AG04450 (cell line): ENCODE measurements at regions not wholly inside any gene's neighbourhood (a gene's known extent, or its start where the extent isn't known, plus 50 kb on each side); places are given as distances from the start of the nearest gene placed in this dataset.

ENCODE experiments used
- CTCF ChIA-PET: fragments of 300-600, 350-600 bp; formaldehyde crosslinking; extraction: SDS; loops from one replicate; lab custom pipeline; 2022; ENCODE audit warnings: antibody characterized with exemption, inconsistent platforms; lab: Charles Lee
- POLR2A ChIA-PET: fragments of 350-600 bp; formaldehyde crosslinking; extraction: SDS; loops from one replicate; lab custom pipeline; 2021; ENCODE audit warnings: antibody characterized with exemption, inconsistent platforms; lab: Yijun Ruan, JAX
- DNase-seq: peaks from one replicate; pipeline ENCODE4 v3.0.0-alpha.2; 2011; ENCODE audit warnings: low read depth, low spot score
- H3K27ac ChIP-seq: one replicate; pipeline ENCODE4 v1.5.1; 2012; ENCODE audit warnings: low read depth, low read length, control low read depth
- H3K27me3 ChIP-seq: one replicate; pipeline ENCODE4 v1.6.0; 2012; ENCODE audit warnings: low read length; ENCODE audit not compliant: control insufficient read depth, insufficient read depth
- H3K4me3 ChIP-seq: 2 replicates; pipeline ENCODE4 v1.5.1; 2011; ENCODE audit warnings: mild to moderate bottlenecking, low read depth, low read length, control low read depth
- H3K9me3 ChIP-seq: 2 replicates; pipeline ENCODE4 v1.5.1; 2012; ENCODE audit warnings: low read length; ENCODE audit not compliant: control insufficient read depth, insufficient read depth
- TF ChIP-seq, protein P1 (sequence below): IDR thresholded peaks from 2 replicates; pipeline ENCODE4 v1.5.1; 2011; ENCODE audit warnings: low read depth, low read length, control low read depth, inconsistent platforms

DNA sequence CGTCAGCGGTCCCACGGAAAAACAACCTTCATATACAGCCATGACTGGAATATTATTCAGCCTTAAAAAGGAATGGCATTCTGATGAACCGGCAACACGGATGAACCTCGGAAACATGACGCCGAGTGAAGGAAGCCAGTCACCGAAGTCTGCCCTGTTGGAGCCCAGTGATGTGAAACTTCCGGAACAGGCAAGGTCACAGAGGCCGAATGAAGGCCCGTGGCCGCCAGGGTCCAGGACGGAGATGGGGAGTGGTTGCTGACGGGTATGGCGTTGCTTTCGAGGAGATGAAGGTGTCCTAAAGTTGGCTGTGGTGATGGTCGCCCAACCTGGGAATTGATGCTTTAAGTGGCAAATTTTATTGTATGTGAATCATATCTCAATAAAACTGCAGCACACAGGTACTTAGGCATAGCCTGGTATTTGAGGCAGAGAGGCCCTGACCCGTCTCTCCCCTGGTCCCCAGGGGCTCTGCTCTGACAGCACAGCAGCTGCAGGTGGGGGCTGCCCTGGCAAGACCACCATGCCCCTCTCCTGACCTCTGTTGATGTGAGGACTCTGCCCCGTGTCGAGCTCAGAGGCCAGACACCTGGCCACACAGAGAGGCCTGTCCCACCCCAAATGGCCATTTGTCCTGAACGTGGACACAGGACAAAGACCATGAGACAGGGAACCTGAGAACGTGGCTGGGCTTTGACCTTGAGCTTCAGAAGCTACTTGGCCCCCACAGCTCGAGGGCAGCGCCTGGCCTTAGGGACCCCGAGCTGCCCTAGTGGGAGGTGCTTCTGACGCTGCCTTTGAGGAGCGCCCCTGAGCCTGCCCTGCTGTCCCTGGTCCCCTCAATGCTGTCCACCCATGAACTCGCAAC is 1090.8 kb downstream of the BRD1 start:
- DNase-seq = no peak
- CTCF ChIA-PET = no interaction called here
- Histone ChIP-seq H3K27ac (no peak overlapping the region), H3K4me3 (no peak overlapping the region), H3K9me3 (peaks cover 80% of the 10 kb centered on the region), H3K27me3 (no peaks in the 10 kb centered on the region)
- POLR2A ChIA-PET = no interaction called here
- TF ChIP-seq, protein P1, sequence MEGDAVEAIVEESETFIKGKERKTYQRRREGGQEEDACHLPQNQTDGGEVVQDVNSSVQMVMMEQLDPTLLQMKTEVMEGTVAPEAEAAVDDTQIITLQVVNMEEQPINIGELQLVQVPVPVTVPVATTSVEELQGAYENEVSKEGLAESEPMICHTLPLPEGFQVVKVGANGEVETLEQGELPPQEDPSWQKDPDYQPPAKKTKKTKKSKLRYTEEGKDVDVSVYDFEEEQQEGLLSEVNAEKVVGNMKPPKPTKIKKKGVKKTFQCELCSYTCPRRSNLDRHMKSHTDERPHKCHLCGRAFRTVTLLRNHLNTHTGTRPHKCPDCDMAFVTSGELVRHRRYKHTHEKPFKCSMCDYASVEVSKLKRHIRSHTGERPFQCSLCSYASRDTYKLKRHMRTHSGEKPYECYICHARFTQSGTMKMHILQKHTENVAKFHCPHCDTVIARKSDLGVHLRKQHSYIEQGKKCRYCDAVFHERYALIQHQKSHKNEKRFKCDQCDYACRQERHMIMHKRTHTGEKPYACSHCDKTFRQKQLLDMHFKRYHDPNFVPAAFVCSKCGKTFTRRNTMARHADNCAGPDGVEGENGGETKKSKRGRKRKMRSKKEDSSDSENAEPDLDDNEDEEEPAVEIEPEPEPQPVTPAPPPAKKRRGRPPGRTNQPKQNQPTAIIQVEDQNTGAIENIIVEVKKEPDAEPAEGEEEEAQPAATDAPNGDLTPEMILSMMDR = no peak

DNA sequence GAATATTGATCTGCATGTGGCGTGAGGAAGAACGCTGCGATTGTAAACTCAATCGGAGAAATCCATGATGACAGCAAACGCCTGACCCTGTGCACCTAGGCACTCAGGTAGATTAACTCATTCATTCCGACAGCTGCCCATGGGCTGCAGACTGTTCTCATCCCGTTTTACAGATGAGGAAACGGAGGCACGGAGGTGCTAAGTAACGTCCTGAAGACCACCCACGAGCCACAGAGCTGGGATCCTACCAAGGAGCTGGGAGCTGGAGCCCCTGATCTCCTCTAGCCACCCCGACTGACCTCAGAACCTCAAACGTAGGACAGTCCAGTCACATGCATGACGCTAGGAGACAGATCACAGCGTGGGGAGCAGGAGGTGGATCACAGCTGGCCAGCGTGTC is 1092.7 kb downstream of the BRD1 start:
- POLR2A ChIA-PET = no interaction called here
- CTCF ChIA-PET = no interaction called here
- TF ChIP-seq, protein P1 = no peak
- no peaks in the 10 kb centered on the region for H3K27me3 ChIP-seq
- no peak for DNase-seq
- peaks cover 76% of the 10 kb centered on the region for H3K9me3 ChIP-seq
- H3K27ac ChIP-seq = no peak overlapping the region
- H3K4me3 ChIP-seq = no peak overlapping the region

- Histone ChIP-seq H3K27ac (no peak overlapping the region), H3K4me3 (no peak overlapping the region), H3K27me3 (no peaks in the 10 kb centered on the region), H3K9me3 (peaks cover 73% of the 10 kb centered on the region)
- ChIA-PET POLR2A (no interaction called here), CTCF (no interaction called here)
- DNase-seq = no peak
- TF ChIP-seq, protein P1 = no peak
These were observed 1093.3 kb downstream of the BRD1 start for GRCh38 chr22:48734359-48734758.

DNA sequence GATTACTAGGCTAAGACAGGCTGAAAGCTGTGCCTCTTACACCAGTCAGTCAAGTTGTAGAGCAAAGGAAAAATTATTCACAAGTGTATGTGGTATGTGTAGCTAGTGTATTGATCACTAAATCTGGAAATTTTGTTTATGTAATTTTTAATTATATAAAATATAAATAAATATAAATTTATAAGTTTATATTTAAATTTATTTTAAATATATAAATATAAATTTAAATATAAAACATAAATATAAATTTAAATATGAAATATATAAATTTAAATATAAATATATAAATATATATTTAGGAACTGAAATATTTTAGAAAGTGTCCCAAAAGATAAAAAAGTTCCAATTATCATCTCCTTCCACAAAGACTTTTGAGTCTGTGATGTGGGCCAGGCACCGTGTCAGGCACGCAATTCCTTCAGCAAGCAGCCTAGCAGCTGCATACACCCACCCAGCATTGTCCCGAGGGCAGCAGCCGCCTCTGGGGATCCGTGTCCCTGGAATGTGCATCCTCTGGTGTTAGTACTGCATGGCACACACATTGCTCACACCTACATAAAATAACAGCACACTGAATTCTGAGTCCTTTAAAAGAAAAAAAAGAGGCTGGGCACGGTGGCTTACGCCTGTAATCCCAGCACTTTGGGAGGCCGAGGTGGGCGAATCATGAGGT is 1098.0 kb downstream of the BRD1 start:
- ChIA-PET POLR2A (no interaction called here), CTCF (no interaction called here)
- H3K9me3 ChIP-seq = peaks cover 41% of the 10 kb centered on the region
- H3K4me3 ChIP-seq = no peak overlapping the region
- TF ChIP-seq, protein P1 = no peak
- no peaks in the 10 kb centered on the region for H3K27me3 ChIP-seq
- no peak overlapping the region for H3K27ac ChIP-seq
- no peak for DNase-seq

- Histone ChIP-seq H3K4me3 (no peak overlapping the region), H3K27me3 (no peaks in the 10 kb centered on the region), H3K9me3 (peaks cover 47% of the 10 kb centered on the region), H3K27ac (no peak overlapping the region)
- no peak for DNase-seq
- CTCF ChIA-PET = no interaction called here
- POLR2A ChIA-PET = no interaction called here
- TF ChIP-seq, protein P1 = no peak
These were observed 1100.1 kb downstream of the BRD1 start for GRCh38 chr22:48727454-48728058.
